H1 (cell line): ENCODE measurements at regions not wholly inside any gene's neighbourhood (a gene's known extent, or its start where the extent isn't known, plus 50 kb on each side); places are given as distances from the start of the nearest gene placed in this dataset.

Source experiments
- CTCF ChIA-PET: fragments of 300-600 bp; sonication (Branson Sonifier 250); formaldehyde crosslinking; loops from one replicate; lab custom pipeline; 2021; ENCODE audit not compliant: partially characterized antibody; lab: Charles Lee
- POLR2A ChIA-PET: fragments of 300-600 bp; sonication (Branson Sonifier 250); formaldehyde crosslinking; loops from one replicate; lab custom pipeline; 2021; ENCODE audit warnings: inconsistent platforms; ENCODE audit not compliant: partially characterized antibody; lab: Charles Lee
- DNase-seq, 2 experiments: peaks; one replicate each; pipeline versions ENCODE4 v3.0.0 to v3.0.0-alpha.2; 2010 to 2022; ENCODE audit warnings: low spot score in 2 of 2, low read depth in 1 of 2, mixed read lengths in 1 of 2
- FAIRE-seq: peaks from 2 replicates; lab custom pipeline; 2011; peaks lifted over from hg19 to GRCh38; lab: Jason Lieb, UNC
- H2AFZ ChIP-seq: 2 replicates; pipeline ENCODE4 v1.8.1; 2012; ENCODE audit warnings: low read length, inconsistent platforms
- H2AK5ac ChIP-seq: 2 replicates; pipeline ENCODE4 v1.6.1; 2013; ENCODE audit warnings: low read depth, low read length
- H2BK120ac ChIP-seq: replicated peaks from 2 replicates; pipeline ENCODE3; 2013; ENCODE audit warnings: low read depth, low read length, inconsistent platforms
- H2BK12ac ChIP-seq: 2 replicates; pipeline ENCODE4 v1.6.1; 2013; ENCODE audit warnings: low read depth, low read length
- H2BK15ac ChIP-seq: 2 replicates; pipeline ENCODE4 v1.6.1; 2013; ENCODE audit warnings: low read length
- H2BK20ac ChIP-seq: 2 replicates; pipeline ENCODE4 v1.6.1; 2013; ENCODE audit warnings: low read length
- H2BK5ac ChIP-seq: 2 replicates; pipeline ENCODE4 v1.6.1; 2013; ENCODE audit warnings: low read depth, low read length
- H3K14ac ChIP-seq: 2 replicates; pipeline ENCODE4 v1.6.1; 2013; ENCODE audit warnings: inconsistent platforms; ENCODE audit not compliant: insufficient read length
- H3K18ac ChIP-seq: 2 replicates; pipeline ENCODE4 v1.6.1; 2013; ENCODE audit warnings: low read length; ENCODE audit errors: extremely low read depth
- H3K23ac ChIP-seq: 2 replicates; pipeline ENCODE4 v1.6.1; 2013; ENCODE audit warnings: inconsistent platforms; ENCODE audit not compliant: insufficient read length
- H3K23me2 ChIP-seq: 2 replicates; pipeline ENCODE4 v1.6.1; 2013; ENCODE audit warnings: low read depth, low read length
- H3K27ac ChIP-seq: 2 replicates; pipeline ENCODE4 v1.6.1; 2011; ENCODE audit warnings: low read depth, low read length, inconsistent platforms
- H3K27me3 ChIP-seq, 4 experiments: replicated peaks in 1 of 4; 1 replicate in 1 of 4; 2 replicates in 3 of 4; pipeline versions ENCODE4 v1.6.1 to v1.8.1; 2011 to 2013; ENCODE audit warnings: low read length in 3 of 4, mild to moderate bottlenecking in 3 of 4, inconsistent platforms in 2 of 4, mixed read lengths in 2 of 4, moderate library complexity in 1 of 4; ENCODE audit not compliant: control insufficient read depth in 3 of 4, insufficient read depth in 3 of 4; ENCODE audit errors: extremely low read depth in 1 of 4
- H3K36me3 ChIP-seq, 4 experiments: 2 replicates each; pipeline versions ENCODE4 v1.6.1 to v1.8.1; 2011 to 2013; ENCODE audit warnings: mild to moderate bottlenecking in 4 of 4, low read length in 3 of 4, moderate library complexity in 2 of 4, control low read depth in 1 of 4, inconsistent platforms in 1 of 4; ENCODE audit not compliant: insufficient read depth in 4 of 4, control insufficient read depth in 2 of 4
- H3K4ac ChIP-seq: replicated peaks from 2 replicates; pipeline ENCODE3; 2013; ENCODE audit warnings: low read length, low read depth, mixed read lengths, inconsistent platforms; ENCODE audit not compliant: insufficient read length
- H3K4me1 ChIP-seq, 4 experiments: replicated peaks in 1 of 4; 1 replicate in 1 of 4; 2 replicates in 3 of 4; pipeline versions ENCODE4 v1.6.1 to v1.8.1; 2011 to 2013; ENCODE audit warnings: low read length in 3 of 4, inconsistent platforms in 2 of 4, mixed read lengths in 1 of 4; ENCODE audit not compliant: insufficient read depth in 4 of 4, control insufficient read depth in 3 of 4
- H3K4me2 ChIP-seq, 2 experiments: 2 replicates each; pipeline versions ENCODE4 v1.6.1 to v1.8.1; 2011 to 2013; ENCODE audit warnings: low read depth in 2 of 2, low read length in 2 of 2, control low read depth in 1 of 2, inconsistent platforms in 1 of 2, mild to moderate bottlenecking in 1 of 2; ENCODE audit not compliant: insufficient read depth in 1 of 2
- H3K4me3 ChIP-seq, 4 experiments: fragments of 200-600, 300-600 bp in 1 of 4; sonication (generic), shearing (Covaris generic), sonication (Bioruptor Twin) in 1 of 4; 2 replicates each; pipeline versions ENCODE4 v1.5.1 to v1.8.1; 2011 to 2016; ENCODE audit warnings: low read length in 4 of 4, low read depth in 3 of 4, control low read depth in 2 of 4, inconsistent platforms in 2 of 4, mild to moderate bottlenecking in 2 of 4, mixed read lengths in 1 of 4, moderate library complexity in 1 of 4; ENCODE audit not compliant: insufficient read depth in 2 of 4; ENCODE audit errors: extremely low read depth in 1 of 4
- H3K56ac ChIP-seq: replicated peaks from 2 replicates; pipeline ENCODE3; 2013; ENCODE audit warnings: low read depth, mild to moderate bottlenecking, mixed read lengths, low read length, inconsistent platforms; ENCODE audit not compliant: insufficient read length
- H3K79me1 ChIP-seq: 2 replicates; pipeline ENCODE4 v1.6.1; 2013; ENCODE audit warnings: low read depth, low read length, control low read depth
- H3K79me2 ChIP-seq, 2 experiments: 2 replicates each; pipeline versions ENCODE4 v1.6.1 to v1.8.1; 2012 to 2013; ENCODE audit warnings: low read length in 2 of 2, mild to moderate bottlenecking in 2 of 2, inconsistent platforms in 1 of 2; ENCODE audit not compliant: insufficient read depth in 2 of 2, control insufficient read depth in 1 of 2
- H3K9ac ChIP-seq, 4 experiments: replicated peaks in 1 of 4; 1 replicate in 1 of 4; 2 replicates in 3 of 4; pipeline versions ENCODE4 v1.6.1 to v1.8.1; 2011 to 2013; ENCODE audit warnings: low read depth in 3 of 4, low read length in 3 of 4, control low read depth in 2 of 4, mild to moderate bottlenecking in 2 of 4, moderate library complexity in 2 of 4, inconsistent platforms in 1 of 4; ENCODE audit errors: extremely low read depth in 1 of 4
- H3K9me3 ChIP-seq, 2 experiments: 2 replicates each; pipeline versions ENCODE4 v1.6.1 to v1.8.1; 2012 to 2013; ENCODE audit warnings: mild to moderate bottlenecking in 2 of 2, moderate library complexity in 2 of 2, control low read depth in 1 of 2, inconsistent platforms in 1 of 2, low read depth in 1 of 2, low read length in 1 of 2, mixed read lengths in 1 of 2; ENCODE audit not compliant: insufficient read depth in 2 of 2
- H4K20me1 ChIP-seq, 2 experiments: replicated peaks in 1 of 2; 2 replicates each; pipeline versions ENCODE3 to v1.8.1; 2011 to 2013; ENCODE audit warnings: inconsistent platforms in 2 of 2, low read length in 2 of 2, mild to moderate bottlenecking in 1 of 2; ENCODE audit not compliant: insufficient read depth in 2 of 2, control insufficient read depth in 1 of 2
- H4K5ac ChIP-seq: 2 replicates; pipeline ENCODE4 v1.6.1; 2013; ENCODE audit warnings: low read length, low read depth, mixed read lengths, inconsistent platforms; ENCODE audit not compliant: insufficient read length
- H4K8ac ChIP-seq: 2 replicates; pipeline ENCODE4 v1.8.0; 2013; ENCODE audit warnings: mild to moderate bottlenecking, moderate library complexity, low read length, inconsistent platforms; ENCODE audit not compliant: insufficient read depth; ENCODE audit errors: extremely low read depth
- H4K91ac ChIP-seq: replicated peaks from 2 replicates; pipeline ENCODE3; 2013; ENCODE audit warnings: low read length, mixed read lengths, inconsistent platforms; ENCODE audit not compliant: insufficient read length
- ASH2L ChIP-seq: fragments of 200-600, 300-600 bp; sonication (generic); IDR thresholded peaks from one replicate; pipeline ENCODE4 v1.7.1; 2017; ENCODE audit warnings: low read length
- EZH2 ChIP-seq: fragments of 200-600 bp; sonication (generic); IDR thresholded peaks from 2 replicates; pipeline ENCODE4 v1.7.1; 2012; ENCODE audit warnings: low read depth, mild to moderate bottlenecking, moderate library complexity, low read length, inconsistent platforms; ENCODE audit not compliant: severe bottlenecking
- HDAC2 ChIP-seq, 2 experiments: fragments of 300-600 bp in 1 of 2; sonication (generic) in 1 of 2; IDR thresholded peaks; 2 replicates each; pipeline ENCODE4 v1.6.1; 2011 to 2012; ENCODE audit warnings: low read depth in 2 of 2, low read length in 2 of 2, mild to moderate bottlenecking in 2 of 2, moderate library complexity in 2 of 2, borderline replicate concordance in 1 of 2, inconsistent platforms in 1 of 2
- KDM4A ChIP-seq: IDR thresholded peaks from one replicate; pipeline ENCODE4 v1.7.1; 2012; ENCODE audit warnings: low read depth, mild to moderate bottlenecking, moderate library complexity, low read length, inconsistent platforms; ENCODE audit not compliant: severe bottlenecking
- RNF2 ChIP-seq: fragments of 200-900, 300-1000 bp; sonication (generic); IDR thresholded peaks from 2 replicates; pipeline ENCODE4 v1.7.1; 2016; ENCODE audit warnings: borderline replicate concordance, low read depth, mild to moderate bottlenecking, antibody characterized with exemption, low read length; ENCODE audit not compliant: poor library complexity, severe bottlenecking; ENCODE audit errors: missing control alignments
- SUZ12 ChIP-seq: fragments of 200-600 bp; sonication (generic); IDR thresholded peaks from 2 replicates; pipeline ENCODE4 v1.6.1; 2012; ENCODE audit warnings: mild to moderate bottlenecking, inconsistent platforms, low read length, moderate library complexity, mixed read lengths
- TAF7 ChIP-seq: optimal IDR thresholded peaks from 2 replicates; pipeline ENCODE3; 2011; ENCODE audit warnings: low read depth, mild to moderate bottlenecking, inconsistent platforms, low read length, moderate library complexity, borderline replicate concordance
- WGBS, 2 experiments: shearing (Covaris generic) in 1 of 2; methylation state at CpG; one replicate each; pipeline versions ENCODE4 v1.1.6 to v1.1.7; 2013 to 2015; ENCODE audit warnings: low lambda C conversion rate in 2 of 2, mixed read lengths in 2 of 2, inconsistent platforms in 1 of 2, low coverage in 1 of 2, missing lambda C conversion rate in 1 of 2; ENCODE audit not compliant: insufficient replicate concordance in 2 of 2, insufficient coverage in 1 of 2, insufficient read length in 1 of 2; ENCODE audit errors: extremely low coverage in 1 of 2, missing lambda C conversion rate in 1 of 2; 5-methylcytosine and 5-hydroxymethylcytosine counted together
- TF ChIP-seq, protein P1 (sequence below): IDR thresholded peaks from 2 replicates; pipeline ENCODE4 v1.6.1; 2012; ENCODE audit warnings: inconsistent platforms
- TF ChIP-seq, protein P2 (sequence below): IDR thresholded peaks from 2 replicates; pipeline ENCODE4 v1.6.1; 2012; ENCODE audit warnings: inconsistent platforms

DNA sequence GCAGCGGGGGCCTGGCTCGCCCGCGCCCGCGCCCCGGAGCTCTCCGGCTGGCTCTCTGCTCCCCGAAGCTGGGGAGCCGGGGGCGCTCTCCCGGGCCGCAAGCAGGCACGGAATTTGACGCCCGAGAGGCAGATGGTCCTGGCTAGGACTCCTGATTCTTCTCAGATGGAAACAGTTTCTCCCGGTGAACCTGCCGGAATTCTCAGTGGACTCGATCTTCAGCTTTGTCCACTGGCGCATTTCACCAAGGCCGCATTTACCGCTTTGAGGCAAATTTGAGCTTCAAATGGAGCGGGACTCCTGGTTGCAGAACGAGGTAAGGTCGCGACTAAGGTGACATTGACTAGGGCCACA is 305.7 kb upstream of the KCNN2 start:
- H3K23ac ChIP-seq = no peak overlapping the region
- H4K5ac ChIP-seq = no peak overlapping the region
- H3K56ac ChIP-seq = no peak overlapping the region
- no peak overlapping the region; the same call in 1 of the 2 replicates for H3K18ac ChIP-seq
- peak overlapping the region; percentile 83 for H2BK20ac ChIP-seq
- no peaks in the 10 kb centered on the region for H4K20me1 ChIP-seq
- FAIRE-seq = no peak
- H3K4ac ChIP-seq = no peak overlapping the region
- no peak overlapping the region for H2BK15ac ChIP-seq
- H3K14ac ChIP-seq = no peak overlapping the region
- peaks cover 10% of the 10 kb centered on the region for H3K23me2 ChIP-seq
- ChIA-PET CTCF (interaction anchor here (1.3 to 2.4 kb wide), 4 partner anchors 9 to 391 kb away, joined by 3 to 8 read pairs (median 4); no protein-coding TSS in a partner anchor), POLR2A (interaction anchor here (0.7 to 0.8 kb wide), 2 partner anchors 9 to 377 kb away, joined by 3 read pairs; no protein-coding TSS in a partner anchor)
- H2AK5ac ChIP-seq = no peak overlapping the region
- TF ChIP-seq RNF2 = peak; percentile 39
- TF ChIP-seq, protein P1, sequence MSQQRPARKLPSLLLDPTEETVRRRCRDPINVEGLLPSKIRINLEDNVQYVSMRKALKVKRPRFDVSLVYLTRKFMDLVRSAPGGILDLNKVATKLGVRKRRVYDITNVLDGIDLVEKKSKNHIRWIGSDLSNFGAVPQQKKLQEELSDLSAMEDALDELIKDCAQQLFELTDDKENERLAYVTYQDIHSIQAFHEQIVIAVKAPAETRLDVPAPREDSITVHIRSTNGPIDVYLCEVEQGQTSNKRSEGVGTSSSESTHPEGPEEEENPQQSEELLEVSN = peak; percentile 86
- no peak for TF ChIP-seq HDAC2 (IDR thresholded peaks at IDR 0.05; ENCODE audit: borderline replicate concordance in 1 of 2, low read depth in 2 of 2, low read length in 2 of 2)
- TF ChIP-seq ASH2L = peak; percentile 15
- peak; percentile 71; the same call in 1 of the 2 replicates for TF ChIP-seq SUZ12
- TF ChIP-seq, protein P2, sequence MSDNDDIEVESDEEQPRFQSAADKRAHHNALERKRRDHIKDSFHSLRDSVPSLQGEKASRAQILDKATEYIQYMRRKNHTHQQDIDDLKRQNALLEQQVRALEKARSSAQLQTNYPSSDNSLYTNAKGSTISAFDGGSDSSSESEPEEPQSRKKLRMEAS = peak; percentile 72
- TF ChIP-seq EZH2 = peak; percentile 51
- TF ChIP-seq KDM4A = peak; percentile 54
- no peak for TF ChIP-seq TAF7
- peak overlapping the region; percentile 88 for H2AFZ ChIP-seq
- no peaks in the 10 kb centered on the region for H3K79me2 ChIP-seq
- H4K8ac ChIP-seq = peak overlapping the region; percentile 40; the same call in 1 of the 2 replicates
- peak overlapping the region; percentile 85 to 94 for H3K4me2 ChIP-seq
- H3K9me3 ChIP-seq = no peaks in the 10 kb centered on the region
- DNase-seq = no peak
- no peaks in the 10 kb centered on the region for H3K36me3 ChIP-seq
- H3K4me3 ChIP-seq = peak overlapping the region; percentile 38 to 70 (median 48)
- H2BK120ac ChIP-seq = no peak overlapping the region
- H2BK12ac ChIP-seq = no peak overlapping the region
- H4K91ac ChIP-seq = no peak overlapping the region
- peaks cover 4 to 8% (median 6%) of the 10 kb centered on the region in 4 experiments; a peak in 4 of 7 replicates for H3K4me1 ChIP-seq
- no peak overlapping the region; a peak in 1 of 7 replicates for H3K9ac ChIP-seq
- H3K79me1 ChIP-seq = no peaks in the 10 kb centered on the region
- no peak overlapping the region for H3K27ac ChIP-seq
- 4% methylated on average over 26 of the region's 26 CpGs; no CpG with 5 or more reads in 1 of the 2 experiments for WGBS, 2 experiments
- H3K27me3 ChIP-seq = peaks cover 1 to 32% (median 19%) of the 10 kb centered on the region in 4 experiments
- H2BK5ac ChIP-seq = no peak overlapping the region
